ENCODE measurements at regions not wholly inside any gene's neighbourhood (a gene's known extent, or its start where the extent isn't known, plus 50 kb on each side); places are given as distances from the start of the nearest gene placed in this dataset.

GRCh38 chr10:62618054-62618453, 186.5 kb upstream of the ADO start:
- H3K27me3 ChIP-seq (ENCODE audit: control insufficient read depth, insufficient read depth, low read length), result no peaks in the 10 kb centered on the region
- H3K4me3 ChIP-seq (ENCODE audit: low read length), result no peak overlapping the region
- no peak overlapping the region for H3K4me2 ChIP-seq (ENCODE audit: low read length)
- H3K9me3 ChIP-seq (replicated peaks; ENCODE audit: low read length), result no peaks in the 10 kb centered on the region
- peak overlapping the region; percentile 38 for H3K9ac ChIP-seq (ENCODE audit: low read depth, low read length)
- peaks cover 33% of the 10 kb centered on the region for H3K4me1 ChIP-seq (ENCODE audit: control insufficient read depth, insufficient read depth, low read length)
- no peaks in the 10 kb centered on the region for H3K36me3 ChIP-seq (ENCODE audit: insufficient read depth, low read length)

DNA sequence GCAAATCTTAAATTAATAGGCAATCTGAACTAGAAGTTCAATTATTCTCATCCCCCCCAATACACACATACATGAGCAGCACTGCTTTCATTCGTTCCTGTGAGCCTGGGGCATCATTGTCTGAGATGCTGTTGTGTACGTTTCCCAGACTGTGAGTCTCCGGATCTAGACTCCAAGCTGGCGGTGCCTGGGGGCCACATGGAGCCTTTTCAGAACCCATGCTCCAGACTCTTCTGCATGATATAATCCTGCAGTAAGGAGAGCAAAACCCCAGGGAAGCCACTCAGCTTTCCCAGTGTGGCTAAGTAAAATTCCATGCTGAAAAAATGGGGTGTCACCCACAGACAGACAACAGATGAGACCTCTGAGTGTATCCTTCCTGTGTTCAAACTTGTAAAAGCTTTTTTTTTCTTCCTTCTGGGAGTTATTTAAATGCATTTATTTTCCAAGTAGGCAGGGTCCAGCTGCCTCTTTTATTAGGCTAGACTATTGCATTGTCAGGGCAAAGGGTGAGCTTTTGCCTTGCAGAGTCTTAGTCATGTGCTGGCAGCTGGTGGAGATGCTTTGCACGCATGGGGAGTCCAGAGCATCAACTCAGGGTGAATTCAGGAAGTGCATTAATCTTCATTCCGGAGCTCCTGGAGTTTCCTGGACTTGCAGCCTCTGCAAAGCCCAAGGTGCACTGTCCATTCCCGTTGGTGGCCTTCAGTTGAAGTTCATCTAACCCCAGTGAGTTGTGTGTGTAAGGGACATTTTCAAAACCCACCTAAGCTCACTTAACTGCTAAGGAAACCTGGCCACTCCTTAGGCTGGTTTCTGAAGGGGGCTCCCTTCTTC, 185.7 kb upstream of the ADO start:
- Histone ChIP-seq H3K36me3 (ENCODE audit: insufficient read depth, low read length) (no peaks in the 10 kb centered on the region), H3K9me3 (replicated peaks; ENCODE audit: low read length) (no peaks in the 10 kb centered on the region), H3K4me2 (ENCODE audit: low read length) (peak overlapping the region; percentile 13), H3K27me3 (ENCODE audit: control insufficient read depth, insufficient read depth, low read length) (no peaks in the 10 kb centered on the region), H3K4me3 (ENCODE audit: low read length) (peak overlapping the region; percentile 8), H3K9ac (ENCODE audit: low read depth, low read length) (peak overlapping the region; percentile 38), H3K4me1 (ENCODE audit: control insufficient read depth, insufficient read depth, low read length) (peaks cover 28% of the 10 kb centered on the region)

DNA sequence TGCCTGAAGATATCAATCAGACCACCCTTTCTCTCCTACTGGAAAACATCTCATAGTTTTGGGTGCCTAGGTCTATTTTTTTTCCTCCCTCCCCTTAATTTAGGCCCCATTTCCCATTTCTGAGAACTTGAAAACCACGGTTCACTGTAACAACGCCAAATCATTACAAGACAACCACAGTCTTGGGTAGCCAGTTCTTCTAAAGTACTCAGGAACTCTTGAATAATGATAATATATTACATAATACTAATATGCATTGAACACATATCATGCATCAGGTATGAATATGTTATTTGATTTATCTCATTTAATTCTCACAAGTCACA, 185.1 kb upstream of the ADO start:
- Histone ChIP-seq H3K4me1 (ENCODE audit: control insufficient read depth, insufficient read depth, low read length) (peaks cover 25% of the 10 kb centered on the region), H3K4me3 (ENCODE audit: low read length) (peak overlapping the region; percentile 8), H3K4me2 (ENCODE audit: low read length) (no peak overlapping the region), H3K9ac (ENCODE audit: low read depth, low read length) (no peak overlapping the region), H3K9me3 (replicated peaks; ENCODE audit: low read length) (no peaks in the 10 kb centered on the region), H3K27me3 (ENCODE audit: control insufficient read depth, insufficient read depth, low read length) (no peaks in the 10 kb centered on the region), H3K36me3 (ENCODE audit: insufficient read depth, low read length) (no peaks in the 10 kb centered on the region)

DNA sequence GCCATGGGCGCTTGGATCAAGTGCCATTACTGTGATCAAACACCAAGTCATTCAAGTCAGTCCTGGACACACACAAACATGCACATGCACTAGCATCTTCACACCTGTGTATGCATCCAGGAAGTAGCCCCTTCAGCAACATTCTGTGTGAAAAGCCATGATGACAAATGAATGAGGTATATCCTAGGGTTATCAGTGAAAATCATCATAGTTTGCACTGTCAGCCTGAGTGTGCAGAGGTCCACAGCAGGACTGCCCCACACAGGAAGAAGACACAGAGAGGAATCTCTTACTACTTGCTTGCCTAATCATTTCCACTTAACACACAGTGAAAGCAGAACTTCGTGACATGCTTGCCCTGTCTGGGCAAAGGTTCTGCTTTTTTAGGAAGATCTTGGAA, 184.0 kb upstream of the ADO start:
- H3K36me3 ChIP-seq (ENCODE audit: insufficient read depth, low read length), result no peaks in the 10 kb centered on the region
- no peaks in the 10 kb centered on the region for H3K27me3 ChIP-seq (ENCODE audit: control insufficient read depth, insufficient read depth, low read length)
- no peak overlapping the region for H3K9ac ChIP-seq (ENCODE audit: low read depth, low read length)
- peaks cover 17% of the 10 kb centered on the region for H3K4me1 ChIP-seq (ENCODE audit: control insufficient read depth, insufficient read depth, low read length)
- no peak overlapping the region for H3K4me3 ChIP-seq (ENCODE audit: low read length)
- no peaks in the 10 kb centered on the region for H3K9me3 ChIP-seq (replicated peaks; ENCODE audit: low read length)
- H3K4me2 ChIP-seq (ENCODE audit: low read length), result no peak overlapping the region

DNA sequence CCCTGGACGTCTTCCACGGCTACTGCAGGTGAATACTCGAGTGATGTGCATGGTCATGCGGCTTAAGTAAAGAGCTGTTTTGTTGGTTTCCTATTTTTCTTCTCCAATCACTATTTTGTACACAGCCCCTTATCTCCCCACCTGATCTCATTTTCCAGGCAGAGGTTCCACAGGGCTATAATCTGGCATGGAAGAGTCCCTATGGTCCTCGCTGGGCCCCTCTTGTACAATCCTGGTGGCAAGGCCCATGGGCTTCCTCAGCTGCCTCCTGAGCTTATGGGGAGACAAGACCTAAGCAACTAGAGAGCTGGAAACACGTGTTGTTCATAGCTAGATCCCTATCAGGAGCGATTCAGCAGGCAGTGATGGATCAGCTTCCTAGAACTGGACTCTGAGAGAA, 181.3 kb upstream of the ADO start:
- Histone ChIP-seq H3K4me1 (ENCODE audit: control insufficient read depth, insufficient read depth, low read length) (peaks cover 39% of the 10 kb centered on the region), H3K4me3 (ENCODE audit: low read length) (no peak overlapping the region), H3K36me3 (ENCODE audit: insufficient read depth, low read length) (no peaks in the 10 kb centered on the region), H3K9ac (ENCODE audit: low read depth, low read length) (no peak overlapping the region), H3K27me3 (ENCODE audit: control insufficient read depth, insufficient read depth, low read length) (no peaks in the 10 kb centered on the region), H3K9me3 (replicated peaks; ENCODE audit: low read length) (no peaks in the 10 kb centered on the region), H3K4me2 (ENCODE audit: low read length) (no peak overlapping the region)

- H3K4me3 ChIP-seq (ENCODE audit: low read length), result no peak overlapping the region
- no peaks in the 10 kb centered on the region for H3K9me3 ChIP-seq (replicated peaks; ENCODE audit: low read length)
- no peak overlapping the region for H3K4me2 ChIP-seq (ENCODE audit: low read length)
- H3K9ac ChIP-seq (ENCODE audit: low read depth, low read length), result no peak overlapping the region
- H3K27me3 ChIP-seq (ENCODE audit: control insufficient read depth, insufficient read depth, low read length), result no peaks in the 10 kb centered on the region
- H3K36me3 ChIP-seq (ENCODE audit: insufficient read depth, low read length), result no peaks in the 10 kb centered on the region
- peaks cover 30% of the 10 kb centered on the region for H3K4me1 ChIP-seq (ENCODE audit: control insufficient read depth, insufficient read depth, low read length)
Measured at GRCh38 chr10:62625484-62625883, 179.0 kb upstream of the ADO start.

GRCh38 chr10:62626079-62626478, 178.4 kb upstream of the ADO start:
- H3K36me3 ChIP-seq (ENCODE audit: insufficient read depth, low read length), result no peaks in the 10 kb centered on the region
- no peak overlapping the region for H3K9ac ChIP-seq (ENCODE audit: low read depth, low read length)
- H3K9me3 ChIP-seq (replicated peaks; ENCODE audit: low read length), result no peaks in the 10 kb centered on the region
- no peaks in the 10 kb centered on the region for H3K27me3 ChIP-seq (ENCODE audit: control insufficient read depth, insufficient read depth, low read length)
- no peak overlapping the region for H3K4me3 ChIP-seq (ENCODE audit: low read length)
- peaks cover 30% of the 10 kb centered on the region for H3K4me1 ChIP-seq (ENCODE audit: control insufficient read depth, insufficient read depth, low read length)
- H3K4me2 ChIP-seq (ENCODE audit: low read length), result peak overlapping the region; percentile 31

DNA sequence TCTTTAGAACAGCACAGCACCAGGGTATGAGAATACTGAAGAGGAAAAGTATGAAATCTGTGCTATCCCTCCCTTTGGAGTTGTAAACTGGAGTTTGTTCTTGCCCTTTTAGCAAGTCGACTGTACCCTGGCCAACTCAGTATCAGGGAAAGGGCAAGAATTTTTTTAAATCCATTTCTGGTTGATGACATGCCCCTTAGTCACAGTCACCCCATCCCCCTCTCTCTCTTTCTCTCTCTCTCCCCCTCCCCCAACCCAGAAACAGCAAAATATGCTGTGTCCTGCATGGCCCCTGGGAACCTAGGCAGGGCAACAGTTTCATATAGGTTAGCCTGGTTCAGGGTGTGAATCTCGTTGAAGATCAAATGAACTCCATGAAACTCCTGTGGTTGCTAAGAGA, 177.7 kb upstream of the ADO start:
- peaks cover 30% of the 10 kb centered on the region for H3K4me1 ChIP-seq (ENCODE audit: control insufficient read depth, insufficient read depth, low read length)
- no peaks in the 10 kb centered on the region for H3K27me3 ChIP-seq (ENCODE audit: control insufficient read depth, insufficient read depth, low read length)
- H3K4me2 ChIP-seq (ENCODE audit: low read length), result peak overlapping the region; percentile 31
- no peaks in the 10 kb centered on the region for H3K36me3 ChIP-seq (ENCODE audit: insufficient read depth, low read length)
- H3K9me3 ChIP-seq (replicated peaks; ENCODE audit: low read length), result no peaks in the 10 kb centered on the region
- H3K4me3 ChIP-seq (ENCODE audit: low read length), result no peak overlapping the region
- H3K9ac ChIP-seq (ENCODE audit: low read depth, low read length), result peak overlapping the region; percentile 10

DNA sequence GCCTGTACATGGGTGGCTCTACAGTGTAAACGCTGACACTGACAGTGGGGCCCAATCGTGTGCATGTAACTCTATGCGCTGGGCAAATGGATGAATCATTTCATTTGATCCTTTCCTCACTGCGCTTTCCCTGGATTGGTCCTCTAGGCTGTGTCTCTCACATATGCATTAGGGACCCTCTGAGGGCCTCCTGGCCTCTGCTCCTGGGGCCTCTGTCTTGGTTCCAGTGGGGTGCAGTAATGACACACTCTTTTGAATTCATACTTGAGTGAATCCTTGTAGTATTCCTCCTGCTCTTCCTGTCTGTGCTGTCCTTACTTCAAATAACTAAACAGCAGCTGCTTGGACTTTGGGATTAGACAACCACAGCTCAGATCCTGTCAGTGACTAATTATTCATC, 176.5 kb upstream of the ADO start:
- H3K4me1 ChIP-seq (ENCODE audit: control insufficient read depth, insufficient read depth, low read length), result peaks cover 30% of the 10 kb centered on the region
- no peak overlapping the region for H3K4me3 ChIP-seq (ENCODE audit: low read length)
- no peaks in the 10 kb centered on the region for H3K27me3 ChIP-seq (ENCODE audit: control insufficient read depth, insufficient read depth, low read length)
- H3K36me3 ChIP-seq (ENCODE audit: insufficient read depth, low read length), result no peaks in the 10 kb centered on the region
- no peak overlapping the region for H3K9ac ChIP-seq (ENCODE audit: low read depth, low read length)
- no peaks in the 10 kb centered on the region for H3K9me3 ChIP-seq (replicated peaks; ENCODE audit: low read length)
- H3K4me2 ChIP-seq (ENCODE audit: low read length), result no peak overlapping the region

DNA sequence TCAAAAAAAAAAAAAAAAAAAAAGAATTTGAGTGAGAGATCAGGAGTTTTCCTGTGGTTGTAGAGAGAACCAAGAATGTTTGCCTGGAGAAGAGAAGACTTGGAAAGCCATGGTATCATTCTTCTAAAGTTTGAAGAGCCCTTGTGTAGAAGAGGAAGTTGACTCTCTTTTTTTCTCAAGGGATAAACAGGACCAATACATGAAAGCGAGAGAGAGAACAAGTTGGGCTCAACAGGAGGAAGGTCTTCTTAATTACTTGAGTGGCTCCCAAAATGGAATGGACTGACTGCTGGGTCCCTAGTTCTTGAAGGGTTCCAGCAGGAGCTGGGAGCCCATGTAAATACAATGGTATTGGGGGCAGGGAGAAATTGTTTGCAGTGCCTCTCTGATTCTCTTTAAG, 173.3 kb upstream of the ADO start:
- H3K9me3 ChIP-seq (replicated peaks; ENCODE audit: low read length), result no peaks in the 10 kb centered on the region
- H3K4me1 ChIP-seq (ENCODE audit: control insufficient read depth, insufficient read depth, low read length), result peaks cover 19% of the 10 kb centered on the region
- H3K36me3 ChIP-seq (ENCODE audit: insufficient read depth, low read length), result no peaks in the 10 kb centered on the region
- no peak overlapping the region for H3K9ac ChIP-seq (ENCODE audit: low read depth, low read length)
- H3K4me3 ChIP-seq (ENCODE audit: low read length), result no peak overlapping the region
- no peaks in the 10 kb centered on the region for H3K27me3 ChIP-seq (ENCODE audit: control insufficient read depth, insufficient read depth, low read length)
- no peak overlapping the region for H3K4me2 ChIP-seq (ENCODE audit: low read length)

GRCh38 chr10:62632071-62632809, 172.3 kb upstream of the ADO start:
- no peak overlapping the region for H3K4me3 ChIP-seq (ENCODE audit: low read length)
- no peak overlapping the region for H3K9ac ChIP-seq (ENCODE audit: low read depth, low read length)
- H3K4me2 ChIP-seq (ENCODE audit: low read length), result no peak overlapping the region
- H3K27me3 ChIP-seq (ENCODE audit: control insufficient read depth, insufficient read depth, low read length), result no peaks in the 10 kb centered on the region
- peaks cover 13% of the 10 kb centered on the region for H3K4me1 ChIP-seq (ENCODE audit: control insufficient read depth, insufficient read depth, low read length)
- no peaks in the 10 kb centered on the region for H3K36me3 ChIP-seq (ENCODE audit: insufficient read depth, low read length)
- H3K9me3 ChIP-seq (replicated peaks; ENCODE audit: low read length), result no peaks in the 10 kb centered on the region

DNA sequence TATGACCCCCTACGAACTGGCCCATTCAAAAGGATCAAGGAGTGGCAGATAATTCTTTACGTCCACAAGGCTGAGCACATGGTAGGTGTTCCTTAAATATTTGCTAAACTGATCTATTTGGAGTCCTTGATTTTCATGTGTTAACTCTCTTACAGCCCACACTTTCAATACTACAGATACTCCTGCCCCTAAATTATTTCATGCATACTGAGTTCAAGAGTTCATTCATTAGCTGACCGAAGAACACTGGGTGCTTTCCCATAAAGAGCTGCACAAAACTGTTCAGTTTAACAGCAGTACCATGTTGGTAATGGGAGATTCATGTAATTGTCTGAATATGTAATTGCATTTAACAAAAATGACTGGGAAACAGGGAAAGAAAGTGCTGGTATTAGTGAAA, 170.5 kb upstream of the ADO start:
- Histone ChIP-seq H3K9ac (ENCODE audit: low read depth, low read length) (no peak overlapping the region), H3K9me3 (replicated peaks; ENCODE audit: low read length) (no peaks in the 10 kb centered on the region), H3K4me2 (ENCODE audit: low read length) (no peak overlapping the region), H3K4me3 (ENCODE audit: low read length) (no peak overlapping the region), H3K4me1 (ENCODE audit: control insufficient read depth, insufficient read depth, low read length) (peaks cover 14% of the 10 kb centered on the region), H3K27me3 (ENCODE audit: control insufficient read depth, insufficient read depth, low read length) (no peaks in the 10 kb centered on the region), H3K36me3 (ENCODE audit: insufficient read depth, low read length) (no peaks in the 10 kb centered on the region)

All from skeletal muscle satellite cell (primary cell).